ENCODE measurements at regions not wholly inside any gene's neighbourhood (a gene's known extent, or its start where the extent isn't known, plus 50 kb on each side); places are given as distances from the start of the nearest gene placed in this dataset.

DNA sequence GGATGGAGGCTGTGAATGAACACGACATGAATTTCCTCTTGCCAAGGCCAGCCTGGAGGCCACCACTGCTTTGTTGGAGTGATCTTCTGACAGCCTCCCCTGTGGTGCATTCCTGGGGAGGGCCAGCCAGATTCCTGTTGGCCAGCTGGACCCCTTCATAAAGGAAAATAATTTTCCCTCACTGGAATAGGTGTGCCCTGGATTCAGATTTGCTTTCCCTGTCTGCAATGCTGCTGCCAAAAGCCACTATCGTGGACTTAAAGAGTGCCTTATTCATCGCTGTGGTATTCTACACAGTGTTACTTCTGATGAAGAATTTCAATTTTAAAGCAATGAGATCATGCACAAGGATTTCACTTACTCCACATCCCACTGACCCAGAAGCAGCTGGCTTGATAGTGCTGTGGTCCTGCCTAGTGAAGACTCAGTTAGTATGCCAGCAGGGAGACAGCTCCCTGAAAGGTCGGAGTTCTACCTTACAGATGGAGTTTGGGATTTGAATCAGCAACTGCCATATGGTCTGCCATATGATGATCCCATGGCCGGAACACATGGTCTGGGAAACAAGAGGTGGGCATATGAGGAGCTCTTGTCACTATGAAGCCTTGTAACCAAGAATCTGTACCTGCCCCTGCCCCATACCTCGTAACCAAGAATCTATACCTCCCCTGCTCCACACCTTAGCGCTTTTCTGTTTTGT is 145.2 kb downstream of the KLF13 start:
- no peaks in the 10 kb centered on the region for H3K27me3 Mint-ChIP-seq (ENCODE audit: low read depth)
- no peaks in the 10 kb centered on the region for H3K9me3 Mint-ChIP-seq
- intact Hi-C loops (cut with micrococcal nuclease): no loop called here
- H3K36me3 Mint-ChIP-seq (ENCODE audit: low read depth): peaks cover 24% of the 10 kb centered on the region
- H3K4me1 Mint-ChIP-seq (ENCODE audit: low read depth): peaks cover 35% of the 10 kb centered on the region
- no peak for DNase-seq (ENCODE audit: low spot score)
- H3K27ac Mint-ChIP-seq: no peak overlapping the region
- H3K4me3 Mint-ChIP-seq (ENCODE audit: low read depth): no peak overlapping the region

DNA sequence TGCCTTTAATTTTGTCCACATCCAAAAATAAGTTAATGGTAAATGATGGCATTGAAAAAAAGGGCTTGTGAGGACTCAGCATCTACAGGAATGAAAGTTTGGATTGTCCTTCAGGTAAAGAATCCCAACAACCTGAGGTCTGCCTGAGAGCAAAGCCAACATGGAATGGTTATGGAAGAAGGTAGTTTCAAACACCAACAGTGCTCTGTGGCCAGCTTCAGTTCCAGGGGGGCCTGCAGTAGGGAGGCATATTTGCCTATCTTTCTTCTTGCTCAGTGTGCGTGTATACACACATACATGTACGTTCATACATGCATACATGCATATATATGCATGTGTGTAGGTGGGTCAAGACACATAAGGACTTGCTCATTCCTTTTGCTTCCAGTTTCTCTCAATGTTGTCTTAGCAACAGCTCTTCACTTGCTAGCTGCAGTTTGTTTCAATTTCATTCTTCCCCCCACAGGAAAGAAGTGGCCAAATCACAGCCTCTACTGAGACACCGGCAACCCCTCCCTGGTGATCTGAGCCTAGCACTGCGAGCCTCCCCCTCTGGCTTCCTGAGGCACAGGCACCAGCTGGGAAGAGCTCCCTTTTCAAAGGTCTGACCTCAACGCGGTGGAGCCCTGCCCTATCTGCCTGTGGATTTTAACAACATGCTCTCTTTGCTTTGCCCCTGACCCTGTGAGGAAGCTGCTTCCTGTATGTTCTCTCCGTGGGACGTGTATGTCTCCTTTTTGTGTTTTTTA is 146.2 kb downstream of the KLF13 start:
- DNase-seq (ENCODE audit: low spot score): peak; percentile 69
- Mint-ChIP-seq H3K4me1 (ENCODE audit: low read depth) (peaks cover 39% of the 10 kb centered on the region), H3K4me3 (ENCODE audit: low read depth) (peak overlapping the region; percentile 66), H3K27ac (peak overlapping the region; percentile 90), H3K9me3 (peaks cover 4% of the 10 kb centered on the region), H3K36me3 (ENCODE audit: low read depth) (peaks cover 33% of the 10 kb centered on the region), H3K27me3 (ENCODE audit: low read depth) (no peaks in the 10 kb centered on the region)
- intact Hi-C loops (cut with micrococcal nuclease): loop anchor here (1.0 kb wide), 3 partner anchors 10 to 38 kb away; no protein-coding TSS in a partner anchor

DNA sequence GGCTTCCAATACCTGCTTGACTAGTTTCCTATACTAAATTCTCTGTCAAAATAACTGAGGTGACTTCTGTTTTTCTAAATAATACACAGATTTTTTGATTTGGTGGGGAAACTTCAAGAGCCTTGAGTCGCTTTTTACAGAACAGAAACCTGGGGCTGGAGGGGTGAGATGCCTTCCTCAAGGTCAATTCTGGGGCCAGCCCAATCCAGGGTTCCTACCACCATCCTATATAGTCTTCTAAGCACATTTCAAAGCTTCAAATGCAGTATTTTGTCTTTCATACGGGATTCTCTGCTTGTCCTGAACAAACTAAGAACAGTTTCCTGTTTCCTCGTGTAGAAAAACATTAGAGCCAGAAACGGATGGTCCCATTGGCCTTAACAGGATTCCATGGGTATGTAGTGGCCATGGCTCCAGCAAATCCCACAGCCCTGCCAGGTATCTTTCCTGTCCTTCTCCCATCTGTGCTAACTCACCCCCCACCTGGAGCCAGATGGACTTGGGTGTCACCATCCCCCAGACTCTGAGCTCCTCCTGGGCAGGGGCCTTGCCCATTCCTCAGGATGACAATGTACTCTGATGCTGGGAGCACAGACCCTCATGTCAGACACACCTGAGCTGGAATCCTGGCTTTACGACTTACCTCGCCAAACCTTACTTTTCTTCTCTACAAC is 146.9 kb downstream of the KLF13 start:
- Mint-ChIP-seq H3K4me1 (ENCODE audit: low read depth) (peaks cover 39% of the 10 kb centered on the region), H3K27ac (peak overlapping the region; percentile 90), H3K4me3 (ENCODE audit: low read depth) (peak overlapping the region; percentile 66), H3K9me3 (peaks cover 6% of the 10 kb centered on the region), H3K27me3 (ENCODE audit: low read depth) (no peaks in the 10 kb centered on the region), H3K36me3 (ENCODE audit: low read depth) (peaks cover 39% of the 10 kb centered on the region)
- no peak for DNase-seq (ENCODE audit: low spot score)
- intact Hi-C loops (cut with micrococcal nuclease): loop anchor here (1.0 kb wide), 3 partner anchors 10 to 38 kb away; no protein-coding TSS in a partner anchor

DNA sequence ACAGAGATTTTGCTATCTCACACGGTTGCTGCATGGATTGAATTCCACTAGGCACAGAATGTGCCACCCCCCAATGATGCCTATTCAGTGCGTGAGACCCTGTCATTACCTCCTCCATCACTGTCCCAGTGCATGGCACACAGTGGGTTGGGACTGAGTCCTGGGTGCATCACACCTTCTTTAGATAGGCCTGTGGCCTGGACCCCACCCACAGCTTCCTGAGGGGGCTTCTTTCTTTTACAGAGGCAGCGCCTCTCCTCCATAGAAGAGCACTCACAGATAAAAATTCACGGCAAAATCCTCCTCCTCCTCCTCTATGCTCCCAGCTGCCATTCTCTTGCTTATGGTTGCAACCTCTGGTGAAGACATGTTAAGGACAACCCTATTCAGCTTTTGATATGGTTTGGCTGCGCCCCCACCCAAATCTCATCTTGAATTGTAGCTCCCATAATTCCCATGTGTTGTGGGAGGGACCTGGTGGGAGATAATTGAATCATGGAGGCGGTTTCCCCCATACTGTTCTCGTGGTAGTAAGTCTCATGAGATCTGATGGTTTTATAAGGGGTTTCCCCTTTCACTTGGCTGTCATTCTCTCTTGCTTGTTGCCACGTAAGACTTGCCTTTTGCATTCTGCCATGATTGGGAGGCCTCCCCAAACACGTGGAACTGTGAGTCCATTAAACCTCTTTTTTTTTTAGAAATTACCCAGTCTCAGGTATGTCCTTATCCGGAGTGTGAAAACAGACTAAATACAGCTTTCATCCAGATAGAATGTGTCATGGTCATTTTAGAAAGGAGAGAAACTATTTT is 147.6 kb downstream of the KLF13 start:
- H3K4me3 Mint-ChIP-seq (ENCODE audit: low read depth): peak overlapping the region; percentile 46
- no peak for DNase-seq (ENCODE audit: low spot score)

DNA sequence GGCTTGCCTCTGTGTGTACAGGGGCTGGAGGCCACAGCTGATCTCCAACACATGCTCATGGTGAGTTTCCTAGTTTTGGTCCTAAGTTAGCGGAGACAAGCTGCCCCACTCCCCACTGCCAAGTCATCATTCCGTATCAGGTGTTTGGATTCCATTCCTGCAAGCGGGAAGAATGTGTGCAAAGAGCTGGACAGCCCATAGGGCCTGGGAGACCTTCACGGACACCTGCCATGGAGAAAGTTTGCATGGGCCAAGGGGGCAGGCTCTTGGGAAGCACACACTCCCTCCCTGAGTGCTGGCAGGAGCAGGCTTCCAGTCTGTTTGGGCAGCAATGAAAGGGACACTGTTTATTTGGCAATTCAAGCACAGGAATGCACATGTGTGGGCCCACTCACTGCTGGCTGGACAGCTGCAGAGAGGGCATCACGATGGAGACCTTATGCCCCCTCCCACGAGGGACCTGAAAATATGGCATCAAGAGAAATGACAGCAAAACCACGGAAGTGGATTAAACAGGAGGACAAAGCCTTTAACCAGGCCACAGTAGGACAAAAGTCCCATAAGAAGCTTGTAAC is 149.7 kb downstream of the KLF13 start:
- peaks cover 46% of the 10 kb centered on the region for H3K4me1 Mint-ChIP-seq (ENCODE audit: low read depth)
- H3K4me3 Mint-ChIP-seq (ENCODE audit: low read depth): no peak overlapping the region
- DNase-seq (ENCODE audit: low spot score): no peak
- peaks cover 60% of the 10 kb centered on the region for H3K36me3 Mint-ChIP-seq (ENCODE audit: low read depth)
- no peaks in the 10 kb centered on the region for H3K27me3 Mint-ChIP-seq (ENCODE audit: low read depth)
- peaks cover 6% of the 10 kb centered on the region for H3K9me3 Mint-ChIP-seq
- no peak overlapping the region for H3K27ac Mint-ChIP-seq
- intact Hi-C loops (cut with micrococcal nuclease): no loop called here

More for the DNA sequence above, 147.6 kb downstream of the KLF13 start:
- Mint-ChIP-seq H3K27me3 (ENCODE audit: low read depth) (no peaks in the 10 kb centered on the region), H3K27ac (peak overlapping the region; percentile 90), H3K9me3 (peaks cover 6% of the 10 kb centered on the region), H3K4me1 (ENCODE audit: low read depth) (peaks cover 39% of the 10 kb centered on the region), H3K36me3 (ENCODE audit: low read depth) (peaks cover 46% of the 10 kb centered on the region)
- intact Hi-C loops (cut with micrococcal nuclease): no loop called here

DNA sequence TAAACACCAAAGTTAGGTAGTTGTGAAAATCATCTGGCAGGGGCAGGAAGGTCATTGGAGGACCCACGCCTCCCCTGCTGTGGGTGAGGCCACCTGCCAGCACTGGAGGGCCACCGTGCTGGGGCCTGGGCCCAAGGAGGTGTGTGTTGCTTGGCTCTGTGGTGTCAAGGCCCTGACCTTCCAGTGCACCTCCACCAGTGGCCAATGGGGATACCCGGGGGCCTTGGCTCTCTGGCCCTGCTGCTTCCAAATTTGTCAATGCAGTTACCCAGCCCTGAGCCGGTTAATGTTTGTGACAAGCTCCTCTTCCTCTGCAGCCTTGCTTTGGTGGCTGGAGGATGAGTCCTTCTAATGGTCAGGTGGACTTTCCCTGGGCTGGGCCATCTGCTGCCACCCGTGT is 150.2 kb downstream of the KLF13 start:
- Mint-ChIP-seq H3K27me3 (ENCODE audit: low read depth) (no peaks in the 10 kb centered on the region), H3K4me1 (ENCODE audit: low read depth) (peaks cover 50% of the 10 kb centered on the region), H3K4me3 (ENCODE audit: low read depth) (no peak overlapping the region), H3K36me3 (ENCODE audit: low read depth) (peaks cover 65% of the 10 kb centered on the region), H3K27ac (no peak overlapping the region), H3K9me3 (peaks cover 6% of the 10 kb centered on the region)
- no peak for DNase-seq (ENCODE audit: low spot score)
- intact Hi-C loops (cut with micrococcal nuclease): no loop called here

DNA sequence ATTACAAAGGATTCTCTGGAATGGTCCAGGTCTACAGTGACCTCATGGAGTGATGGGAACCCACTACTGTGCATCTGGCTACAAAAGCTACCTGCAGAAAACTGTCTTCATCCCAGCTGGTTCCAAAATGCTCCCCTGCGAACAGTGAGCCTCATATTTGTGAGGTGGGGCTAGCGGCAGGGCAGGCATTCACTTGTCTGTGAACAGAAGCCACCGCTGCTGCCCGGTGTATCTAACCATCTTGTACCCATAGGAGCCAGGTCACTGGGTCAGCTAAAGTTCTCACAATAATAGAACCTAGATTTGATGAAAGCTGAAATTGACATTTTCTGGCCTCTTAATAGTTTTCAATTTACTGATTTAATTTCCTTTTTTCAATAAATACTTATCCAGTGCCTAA is 150.7 kb downstream of the KLF13 start:
- Mint-ChIP-seq H3K27me3 (ENCODE audit: low read depth) (no peaks in the 10 kb centered on the region), H3K9me3 (peaks cover 6% of the 10 kb centered on the region), H3K4me1 (ENCODE audit: low read depth) (peaks cover 51% of the 10 kb centered on the region), H3K36me3 (ENCODE audit: low read depth) (peaks cover 69% of the 10 kb centered on the region), H3K4me3 (ENCODE audit: low read depth) (no peak overlapping the region), H3K27ac (no peak overlapping the region)
- no peak for DNase-seq (ENCODE audit: low spot score)
- intact Hi-C loops (cut with micrococcal nuclease): no loop called here

DNA sequence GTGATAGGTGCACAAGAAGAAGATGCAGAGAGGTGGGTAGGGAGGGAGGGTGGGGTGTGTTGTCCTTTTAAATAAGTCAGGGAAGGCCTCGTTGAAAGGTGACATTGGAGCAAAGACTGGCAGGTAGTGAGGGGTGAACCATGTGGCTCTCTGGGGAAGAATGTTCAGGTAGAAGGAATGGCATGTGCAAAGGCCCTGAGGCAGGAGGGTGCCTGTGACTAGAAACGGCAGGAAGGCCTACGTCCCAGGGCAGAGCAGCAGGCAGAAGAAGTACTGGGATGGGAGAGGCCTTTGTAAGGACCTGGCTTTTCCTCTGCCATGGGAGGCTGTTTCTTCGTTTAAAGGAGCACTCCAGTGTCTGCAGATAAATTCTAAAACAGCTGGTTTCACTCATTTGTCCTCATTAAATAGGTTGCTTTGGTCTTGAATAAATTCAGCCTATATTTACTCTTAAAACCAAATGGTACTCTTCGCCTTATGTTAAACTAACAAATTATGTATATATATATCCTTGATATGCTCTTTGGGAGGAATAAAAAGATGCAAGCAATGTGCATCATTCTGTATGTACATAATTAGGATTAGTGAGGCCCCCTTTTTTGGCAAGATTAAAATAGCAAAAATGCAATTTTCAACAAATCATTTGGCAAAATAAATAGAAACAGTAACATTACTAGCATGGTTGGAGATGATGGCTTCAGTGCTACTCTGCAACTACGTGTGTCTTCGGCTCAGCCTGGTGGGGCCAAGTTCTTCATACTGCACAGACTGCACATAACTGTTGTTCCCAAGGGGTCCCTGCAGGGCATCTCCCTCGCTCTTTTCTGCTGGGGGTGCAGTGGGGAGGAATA is 151.4 kb downstream of the KLF13 start:
- Mint-ChIP-seq H3K4me3 (ENCODE audit: low read depth) (no peak overlapping the region), H3K36me3 (ENCODE audit: low read depth) (peaks cover 76% of the 10 kb centered on the region), H3K27me3 (ENCODE audit: low read depth) (no peaks in the 10 kb centered on the region), H3K27ac (no peak overlapping the region), H3K4me1 (ENCODE audit: low read depth) (peaks cover 49% of the 10 kb centered on the region), H3K9me3 (peaks cover 6% of the 10 kb centered on the region)
- intact Hi-C loops (cut with micrococcal nuclease): no loop called here
- no peak for DNase-seq (ENCODE audit: low spot score)

DNA sequence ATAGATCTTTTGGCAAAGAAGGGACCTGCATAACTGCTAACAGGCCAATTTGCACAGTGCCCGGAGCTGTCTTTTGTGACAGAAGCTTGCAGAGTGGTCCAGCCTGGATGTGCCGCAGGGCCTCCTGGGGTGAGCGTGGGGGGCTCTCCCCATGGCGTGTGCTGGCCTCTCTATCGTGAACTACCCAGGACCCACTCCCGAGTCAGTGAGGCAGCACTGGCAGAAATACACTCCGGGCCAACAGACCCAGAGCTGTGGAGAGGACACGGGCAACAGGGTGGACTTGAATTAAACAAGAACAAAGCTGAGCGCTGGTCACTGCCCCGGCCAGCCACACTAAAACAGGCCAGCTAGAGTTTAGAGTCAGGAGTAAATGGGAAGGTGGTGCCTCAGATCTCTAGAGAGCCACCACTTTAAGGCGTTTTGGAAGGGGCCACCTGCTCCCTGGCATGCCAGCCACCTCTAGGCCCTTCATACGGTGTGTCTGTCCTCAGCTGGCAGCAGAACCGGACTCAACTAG is 152.1 kb downstream of the KLF13 start:
- Mint-ChIP-seq H3K4me1 (ENCODE audit: low read depth) (peaks cover 42% of the 10 kb centered on the region), H3K36me3 (ENCODE audit: low read depth) (peaks cover 77% of the 10 kb centered on the region), H3K27me3 (ENCODE audit: low read depth) (no peaks in the 10 kb centered on the region), H3K9me3 (peaks cover 6% of the 10 kb centered on the region), H3K4me3 (ENCODE audit: low read depth) (no peak overlapping the region), H3K27ac (no peak overlapping the region)
- DNase-seq (ENCODE audit: low spot score): no peak
- intact Hi-C loops (cut with micrococcal nuclease): no loop called here

DNA sequence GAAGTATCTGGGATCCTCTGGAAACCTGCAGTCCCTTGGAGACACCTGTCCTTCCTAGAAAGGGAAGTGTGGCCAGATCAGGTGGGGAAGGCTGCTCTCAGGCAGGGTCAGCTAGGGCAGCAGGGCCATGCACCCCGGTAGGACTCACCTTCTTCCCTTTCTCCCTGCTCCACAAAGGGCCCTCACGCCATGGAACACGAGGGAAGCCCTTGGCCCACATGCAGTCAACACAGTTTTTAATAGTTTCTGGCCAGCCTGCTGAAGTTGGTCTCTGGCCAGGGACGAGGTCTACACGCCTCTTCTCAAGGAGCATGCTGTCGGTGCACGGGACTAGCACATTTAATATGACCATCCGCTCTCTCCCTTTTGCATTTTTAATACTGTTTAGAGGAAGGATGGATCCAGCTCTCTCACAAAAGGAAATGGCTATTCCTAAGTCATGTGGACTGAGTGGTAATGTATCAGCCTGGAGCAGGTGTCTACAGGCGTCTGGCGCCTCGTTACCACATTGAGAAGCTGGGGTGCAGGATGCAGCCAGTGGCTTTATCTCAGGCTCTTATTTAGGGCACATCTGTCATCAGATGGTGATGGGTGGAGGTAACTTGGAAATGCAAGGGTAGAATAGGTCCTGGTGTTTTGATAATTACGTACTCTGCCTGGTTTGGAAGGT is 153.9 kb downstream of the KLF13 start:
- H3K36me3 Mint-ChIP-seq (ENCODE audit: low read depth): peaks cover 76% of the 10 kb centered on the region
- H3K27ac Mint-ChIP-seq: no peak overlapping the region
- DNase-seq (ENCODE audit: low spot score): no peak
- intact Hi-C loops (cut with micrococcal nuclease): loop anchor here (10.0 kb wide), 1 partner anchor 486 kb away; the partner anchor contains the start of gene MTMR10
- H3K9me3 Mint-ChIP-seq: peaks cover 6% of the 10 kb centered on the region
- no peaks in the 10 kb centered on the region for H3K27me3 Mint-ChIP-seq (ENCODE audit: low read depth)
- peak overlapping the region; percentile 38 for H3K4me3 Mint-ChIP-seq (ENCODE audit: low read depth)
- H3K4me1 Mint-ChIP-seq (ENCODE audit: low read depth): peaks cover 40% of the 10 kb centered on the region

DNA sequence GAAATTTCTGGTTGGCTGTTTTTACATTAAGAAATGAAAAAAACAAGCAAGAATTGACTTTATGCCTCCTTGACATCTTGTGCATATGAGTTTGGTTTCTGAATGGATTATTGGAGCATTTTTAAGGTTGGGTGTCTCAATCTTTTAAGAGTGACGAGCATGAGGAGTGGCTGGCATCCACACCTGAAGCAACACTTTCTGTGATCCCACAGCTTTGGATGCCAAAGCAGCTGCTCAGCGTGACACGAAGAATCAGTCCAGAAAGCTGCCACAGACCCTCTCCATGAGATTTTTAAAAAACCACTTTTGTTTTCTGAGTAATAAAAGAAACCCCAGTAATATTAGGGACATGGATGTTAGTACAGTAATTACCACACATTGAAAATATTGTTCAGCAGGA is 154.5 kb downstream of the KLF13 start:
- H3K36me3 Mint-ChIP-seq (ENCODE audit: low read depth): peaks cover 70% of the 10 kb centered on the region

More for the DNA sequence above, 154.5 kb downstream of the KLF13 start:
- Mint-ChIP-seq H3K4me1 (ENCODE audit: low read depth) (peaks cover 39% of the 10 kb centered on the region), H3K9me3 (peaks cover 6% of the 10 kb centered on the region), H3K27me3 (ENCODE audit: low read depth) (no peaks in the 10 kb centered on the region), H3K4me3 (ENCODE audit: low read depth) (peak overlapping the region; percentile 91), H3K27ac (no peak overlapping the region)
- intact Hi-C loops (cut with micrococcal nuclease): loop anchor here (10.0 kb wide), 1 partner anchor 486 kb away; the partner anchor contains the start of gene MTMR10
- DNase-seq (ENCODE audit: low spot score): no peak
